ENCODE measurements at regions not wholly inside any gene's neighbourhood (a gene's known extent, or its start where the extent isn't known, plus 50 kb on each side); places are given as distances from the start of the nearest gene placed in this dataset.
"Not testable (repeated sequence)": the region's sequence is repeated elsewhere in the genome, so short reads cannot be mapped to it uniquely, and the experiment has no call there.

DNA sequence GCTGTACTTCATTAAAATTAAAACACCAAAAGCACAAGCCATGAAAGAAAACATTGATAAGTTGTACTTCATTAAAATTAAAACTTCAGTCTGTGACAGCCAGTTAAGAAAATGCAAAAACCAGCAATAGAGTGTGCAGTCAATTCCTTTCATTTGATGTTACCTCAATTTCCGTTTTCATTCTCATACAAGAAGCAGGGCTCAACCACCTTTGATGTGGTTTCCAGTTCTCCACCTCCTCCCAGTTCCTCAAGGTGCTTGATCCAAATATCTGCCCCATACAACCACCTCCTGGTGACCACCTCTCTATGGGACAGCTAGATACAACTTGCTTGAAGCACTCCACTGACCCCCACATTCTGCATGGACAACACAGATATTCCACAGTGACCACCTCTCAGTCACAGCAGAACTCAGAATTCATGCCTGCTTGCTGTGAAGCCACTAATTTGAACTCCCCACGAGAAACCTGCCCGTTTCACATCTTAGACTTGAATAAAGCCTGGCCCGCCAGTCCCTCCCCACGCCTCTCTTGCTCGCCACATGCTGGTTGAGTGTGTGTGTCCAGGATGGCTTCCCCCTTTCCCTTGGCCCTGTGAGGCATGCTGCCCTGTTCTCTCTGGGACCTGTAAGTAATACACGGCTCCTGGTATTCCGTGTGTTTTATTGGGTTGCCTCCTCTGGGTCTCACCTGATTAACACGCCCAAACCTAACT is 66.1 kb downstream of the FAM50B start:
- ATAC-seq (replicated peaks) = peak; percentile 84
- H3K9me3 Mint-ChIP-seq = no peaks in the 10 kb centered on the region
- peaks cover 2% of the 10 kb centered on the region for H3K27me3 Mint-ChIP-seq
- no peak overlapping the region for H3K27ac Mint-ChIP-seq
- H3K4me1 Mint-ChIP-seq = peaks cover 21% of the 10 kb centered on the region
- no peaks in the 10 kb centered on the region for H3K36me3 Mint-ChIP-seq (ENCODE audit: low read depth)
- peak overlapping the region; percentile 36 for H3K4me3 Mint-ChIP-seq

DNA sequence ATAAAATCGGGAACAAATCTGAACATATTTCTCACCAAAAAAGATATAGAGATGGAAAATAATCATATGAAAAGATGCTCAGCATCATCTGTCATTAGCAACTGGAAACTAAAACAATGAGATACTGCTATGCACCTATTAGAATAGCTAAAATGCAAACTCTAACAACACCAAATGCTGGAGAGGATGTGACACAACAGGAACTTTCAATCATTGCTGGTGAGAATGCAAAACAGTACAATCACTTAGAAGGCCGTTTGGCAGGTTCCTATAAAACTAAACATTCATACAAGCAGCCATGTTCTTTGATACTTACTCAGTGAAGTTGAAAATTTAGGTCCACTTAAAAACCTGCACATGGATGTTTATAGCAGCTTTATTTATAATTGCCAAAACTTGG is 67.0 kb downstream of the FAM50B start:
- H3K9me3 Mint-ChIP-seq = no peaks in the 10 kb centered on the region
- H3K4me3 Mint-ChIP-seq = peak overlapping the region; percentile 36
- peaks cover 21% of the 10 kb centered on the region for H3K4me1 Mint-ChIP-seq
- ATAC-seq (replicated peaks) = peak; percentile 46
- H3K27ac Mint-ChIP-seq = no peak overlapping the region
- H3K36me3 Mint-ChIP-seq (ENCODE audit: low read depth) = no peaks in the 10 kb centered on the region
- H3K27me3 Mint-ChIP-seq = peaks cover 2% of the 10 kb centered on the region

- not testable (repeated sequence) for ATAC-seq (replicated peaks); H3K9me3 Mint-ChIP-seq; H3K36me3 Mint-ChIP-seq (ENCODE audit: low read depth); H3K27me3 Mint-ChIP-seq; H3K27ac Mint-ChIP-seq; H3K4me3 Mint-ChIP-seq
- peaks cover 21% of the 10 kb centered on the region for H3K4me1 Mint-ChIP-seq
Measured at GRCh38 chr6:3916749-3917148, 67.6 kb downstream of the FAM50B start.

DNA sequence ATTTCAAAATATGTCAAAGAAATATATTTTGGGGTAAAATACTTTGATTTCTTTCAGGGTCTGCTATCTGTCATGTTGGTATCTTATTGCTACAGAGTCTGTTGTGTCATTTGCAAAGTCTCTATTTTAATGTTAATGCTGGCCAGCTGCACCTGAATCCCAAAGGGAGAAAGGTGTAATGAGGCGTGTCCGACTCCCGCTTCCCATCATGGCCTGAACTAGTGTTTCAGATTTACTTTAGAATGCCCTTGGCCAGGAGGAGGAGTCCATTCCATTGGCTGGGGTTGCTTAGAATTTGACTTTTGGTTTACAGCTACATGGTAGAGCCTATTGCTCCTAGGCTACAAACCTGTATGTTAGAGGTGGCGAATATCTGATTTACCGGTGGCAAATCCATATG is 69.3 kb downstream of the FAM50B start:
- Mint-ChIP-seq H3K4me1 (peaks cover 21% of the 10 kb centered on the region), H3K27me3 (no peaks in the 10 kb centered on the region), H3K36me3 (ENCODE audit: low read depth) (no peaks in the 10 kb centered on the region), H3K4me3 (no peak overlapping the region), H3K9me3 (no peaks in the 10 kb centered on the region), H3K27ac (no peak overlapping the region)
- ATAC-seq (replicated peaks) = no peak

DNA sequence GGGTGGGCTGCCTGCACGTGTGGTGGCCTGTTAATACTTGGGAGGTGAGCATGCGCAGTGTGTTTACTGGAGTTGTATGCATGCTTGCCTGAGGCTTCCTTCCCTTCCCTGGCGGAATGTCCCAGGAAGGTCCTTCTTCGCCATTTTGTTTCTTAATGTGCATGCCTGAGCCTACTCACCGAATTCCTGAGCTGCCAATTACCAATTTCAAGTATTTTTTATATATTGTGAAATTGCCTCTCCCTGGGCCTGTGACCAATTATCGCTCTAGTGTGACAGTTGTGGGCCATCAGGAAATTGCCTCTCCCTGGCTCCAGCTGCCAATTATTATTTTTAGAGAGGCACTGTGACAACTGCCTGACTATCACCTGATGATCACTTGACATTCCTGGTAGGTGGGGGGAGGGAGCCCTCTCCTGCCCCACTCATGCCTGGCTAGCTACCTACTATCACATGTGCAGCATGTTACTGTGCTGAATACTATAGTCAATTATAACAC is 70.0 kb downstream of the FAM50B start:
- Mint-ChIP-seq H3K4me3 (no peak overlapping the region), H3K9me3 (no peaks in the 10 kb centered on the region), H3K4me1 (peaks cover 18% of the 10 kb centered on the region), H3K36me3 (ENCODE audit: low read depth) (no peaks in the 10 kb centered on the region), H3K27ac (no peak overlapping the region), H3K27me3 (no peaks in the 10 kb centered on the region)
- no peak for ATAC-seq (replicated peaks)

DNA sequence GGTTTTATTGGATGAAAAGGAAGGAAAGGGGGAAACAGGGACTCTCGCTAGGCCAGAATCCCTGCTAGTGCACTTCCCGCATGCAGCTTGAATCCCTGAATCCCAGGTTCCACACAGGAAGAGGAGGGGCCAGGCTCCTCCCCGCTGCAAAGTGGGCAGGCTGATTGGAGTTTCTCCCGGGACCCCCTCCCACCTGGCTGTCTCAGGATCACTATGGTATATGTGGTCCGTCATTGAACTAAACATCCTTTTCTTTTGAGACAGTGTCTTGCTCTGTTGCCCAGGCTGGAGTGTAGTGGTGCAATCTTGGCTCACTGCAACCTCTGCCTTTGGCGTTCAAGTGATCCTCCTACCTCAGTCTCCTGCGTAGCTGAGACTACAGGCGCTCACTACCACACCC is 70.7 kb downstream of the FAM50B start:
- Mint-ChIP-seq H3K4me1 (peaks cover 14% of the 10 kb centered on the region), H3K27ac (no peak overlapping the region), H3K36me3 (ENCODE audit: low read depth) (no peaks in the 10 kb centered on the region), H3K27me3 (no peaks in the 10 kb centered on the region), H3K4me3 (no peak overlapping the region), H3K9me3 (no peaks in the 10 kb centered on the region)
- ATAC-seq (replicated peaks) = no peak

GRCh38 chr6:3920321-3920720 is 71.1 kb downstream of the FAM50B start:
- Mint-ChIP-seq H3K27me3 (no peaks in the 10 kb centered on the region), H3K4me3 (no peak overlapping the region)
- no peak for ATAC-seq (replicated peaks)

GRCh38 chr6:3921663-3922062 is 72.5 kb downstream of the FAM50B start:
- Mint-ChIP-seq H3K4me1 (no peaks in the 10 kb centered on the region), H3K9me3 (no peaks in the 10 kb centered on the region), H3K27me3 (no peaks in the 10 kb centered on the region), H3K4me3 (no peak overlapping the region), H3K27ac (no peak overlapping the region), H3K36me3 (ENCODE audit: low read depth) (no peaks in the 10 kb centered on the region)
- ATAC-seq (replicated peaks) = no peak

More at GRCh38 chr6:3920321-3920720, 71.1 kb downstream of the FAM50B start:
- Mint-ChIP-seq H3K27ac (no peak overlapping the region), H3K36me3 (ENCODE audit: low read depth) (no peaks in the 10 kb centered on the region), H3K9me3 (no peaks in the 10 kb centered on the region), H3K4me1 (peaks cover 9% of the 10 kb centered on the region)

- H3K9me3 Mint-ChIP-seq; H3K4me1 Mint-ChIP-seq; H3K27me3 Mint-ChIP-seq; H3K36me3 Mint-ChIP-seq (ENCODE audit: low read depth); H3K27ac Mint-ChIP-seq; ATAC-seq (replicated peaks); H3K4me3 Mint-ChIP-seq: not testable (repeated sequence)
Measured at GRCh38 chr6:3922619-3923018, 73.4 kb downstream of the FAM50B start.

- H3K27ac Mint-ChIP-seq; H3K4me3 Mint-ChIP-seq; H3K9me3 Mint-ChIP-seq; H3K4me1 Mint-ChIP-seq; H3K36me3 Mint-ChIP-seq (ENCODE audit: low read depth); ATAC-seq (replicated peaks); H3K27me3 Mint-ChIP-seq: not testable (repeated sequence)
Measured at GRCh38 chr6:3925223-3926149, 76.3 kb downstream of the FAM50B start.

GRCh38 chr6:3926150-3926482 is 76.9 kb downstream of the FAM50B start:
- H3K4me3 Mint-ChIP-seq = no peak overlapping the region
- no peaks in the 10 kb centered on the region for H3K36me3 Mint-ChIP-seq (ENCODE audit: low read depth)
- no peak for ATAC-seq (replicated peaks)
- H3K27ac Mint-ChIP-seq = no peak overlapping the region
- no peaks in the 10 kb centered on the region for H3K9me3 Mint-ChIP-seq
- H3K27me3 Mint-ChIP-seq = no peaks in the 10 kb centered on the region
- H3K4me1 Mint-ChIP-seq = no peaks in the 10 kb centered on the region

GRCh38 chr6:3928111-3928510 is 78.9 kb downstream of the FAM50B start:
- H3K27me3 Mint-ChIP-seq = no peaks in the 10 kb centered on the region
- no peaks in the 10 kb centered on the region for H3K4me1 Mint-ChIP-seq
- ATAC-seq (replicated peaks) = no peak
- no peak overlapping the region for H3K4me3 Mint-ChIP-seq
- no peaks in the 10 kb centered on the region for H3K9me3 Mint-ChIP-seq
- H3K36me3 Mint-ChIP-seq (ENCODE audit: low read depth) = no peaks in the 10 kb centered on the region
- no peak overlapping the region for H3K27ac Mint-ChIP-seq

DNA sequence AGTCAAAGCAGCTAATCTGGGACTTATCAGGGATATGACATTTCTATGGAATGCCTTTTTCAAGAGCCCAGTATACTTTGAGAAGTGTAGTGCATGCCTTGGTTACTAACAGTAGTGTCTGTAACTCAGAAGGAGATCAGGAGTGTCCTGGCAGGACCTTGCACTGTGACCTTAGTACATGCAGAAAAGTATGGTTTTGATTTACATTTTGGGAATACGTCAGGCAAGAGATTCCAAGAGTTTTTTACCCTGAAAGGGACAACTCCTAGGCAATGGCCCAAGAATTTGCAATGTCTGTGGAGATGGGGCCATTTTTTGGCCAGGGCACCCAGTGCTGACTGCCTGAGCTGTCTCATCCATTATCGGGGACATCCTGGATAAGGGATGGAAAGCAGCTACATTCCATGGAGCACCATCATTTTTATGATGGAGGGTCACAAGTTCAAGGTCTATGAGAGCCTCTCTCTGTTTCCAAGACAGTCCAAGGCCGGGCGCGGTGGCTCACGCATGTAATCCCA is 80.2 kb downstream of the FAM50B start:
- Mint-ChIP-seq H3K9me3 (no peaks in the 10 kb centered on the region), H3K36me3 (ENCODE audit: low read depth) (no peaks in the 10 kb centered on the region), H3K4me3 (no peak overlapping the region), H3K27ac (no peak overlapping the region), H3K27me3 (no peaks in the 10 kb centered on the region), H3K4me1 (no peaks in the 10 kb centered on the region)
- ATAC-seq (replicated peaks) = no peak

DNA sequence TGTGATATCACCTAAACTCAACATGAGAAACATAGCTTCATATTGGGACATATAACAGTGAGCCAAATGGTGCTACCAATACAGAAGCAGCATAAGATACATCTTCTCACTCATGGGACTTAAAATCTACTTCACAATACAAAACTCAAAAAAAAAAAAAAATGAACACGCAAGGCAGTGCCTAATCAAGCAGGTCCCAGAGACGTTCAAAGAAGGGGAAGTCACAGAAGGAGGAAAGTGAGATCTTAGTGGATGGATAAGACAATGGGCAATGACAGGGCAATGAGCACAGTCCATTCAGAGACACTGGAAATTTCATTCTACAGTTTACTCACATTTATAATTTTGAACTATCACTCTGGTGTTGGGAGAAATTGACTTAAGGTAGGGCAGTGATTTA is 88.3 kb downstream of the FAM50B start:
- Mint-ChIP-seq H3K27ac (no peak overlapping the region), H3K9me3 (no peaks in the 10 kb centered on the region), H3K36me3 (ENCODE audit: low read depth) (no peaks in the 10 kb centered on the region), H3K4me3 (no peak overlapping the region), H3K4me1 (no peaks in the 10 kb centered on the region), H3K27me3 (peaks cover 16% of the 10 kb centered on the region)
- ATAC-seq (replicated peaks) = no peak
